Left kidney (tissue), 1 donor: ENCODE measurements at regions not wholly inside any gene's neighbourhood (a gene's known extent, or its start where the extent isn't known, plus 50 kb on each side); places are given as distances from the start of the nearest gene placed in this dataset.
"Not testable (repeated sequence)": the region's sequence is repeated elsewhere in the genome, so short reads cannot be mapped to it uniquely, and the experiment has no call there.

ENCODE experiments used
- DNase-seq: peaks from one replicate; pipeline ENCODE4 v3.0.0-alpha.2; 2013

GRCh38 chr5:23235246-23235645 lies 272.2 kb upstream of the PRDM9 start:
- DNase-seq: no peak

- no peak for DNase-seq
Measured at GRCh38 chr5:23234197-23234596, 273.2 kb upstream of the PRDM9 start.

GRCh38 chr5:23223846-23224245 lies 283.6 kb upstream of the PRDM9 start:
- no peak for DNase-seq

GRCh38 chr5:23221831-23222230 lies 285.6 kb upstream of the PRDM9 start:
- no peak for DNase-seq

- no peak for DNase-seq
Measured at GRCh38 chr5:23217159-23217558, 290.2 kb upstream of the PRDM9 start.

GRCh38 chr5:23216345-23216744 lies 291.1 kb upstream of the PRDM9 start:
- DNase-seq: no peak

GRCh38 chr5:23208959-23209431 lies 298.4 kb upstream of the PRDM9 start:
- DNase-seq: peak; percentile 57

GRCh38 chr5:23204111-23204510 lies 303.3 kb upstream of the PRDM9 start:
- DNase-seq: no peak

GRCh38 chr5:23169660-23170416 lies 316.7 kb upstream of the CDH12 start:
- no peak for DNase-seq

GRCh38 chr5:23164971-23165370 lies 311.8 kb upstream of the CDH12 start:
- DNase-seq: peak; percentile 3

- no peak for DNase-seq
Measured at GRCh38 chr5:23158179-23158578, 305.0 kb upstream of the CDH12 start.

- DNase-seq: no peak
Measured at GRCh38 chr5:23157716-23158115, 304.6 kb upstream of the CDH12 start.

- no peak for DNase-seq
Measured at GRCh38 chr5:23157169-23157568, 304.0 kb upstream of the CDH12 start.

- DNase-seq: no peak
Measured at GRCh38 chr5:23147625-23148024, 294.5 kb upstream of the CDH12 start.

- no peak for DNase-seq
Measured at GRCh38 chr5:23146183-23146582, 293.0 kb upstream of the CDH12 start.

- no peak for DNase-seq
Measured at GRCh38 chr5:23139338-23140171, 286.4 kb upstream of the CDH12 start.

- no peak for DNase-seq
Measured at GRCh38 chr5:23136958-23137357, 283.8 kb upstream of the CDH12 start.

- no peak for DNase-seq
Measured at GRCh38 chr5:23132231-23132630, 279.1 kb upstream of the CDH12 start.

- no peak for DNase-seq
Measured at GRCh38 chr5:23112237-23112636, 259.1 kb upstream of the CDH12 start.

GRCh38 chr5:23105021-23105420 lies 251.9 kb upstream of the CDH12 start:
- DNase-seq: no peak

- DNase-seq: no peak
Measured at GRCh38 chr5:23103566-23103965, 250.4 kb upstream of the CDH12 start.

- DNase-seq: not testable (repeated sequence)
Measured at GRCh38 chr5:23095418-23095817, 242.3 kb upstream of the CDH12 start.

GRCh38 chr5:23089286-23089685 lies 236.1 kb upstream of the CDH12 start:
- no peak for DNase-seq
